ENCODE measurements at regions not wholly inside any gene's neighbourhood (a gene's known extent, or its start where the extent isn't known, plus 50 kb on each side); places are given as distances from the start of the nearest gene placed in this dataset.
A peak's percentile ranks its signal among the peaks of the same experiment; 100 is the strongest.

GRCh38 chr3:148175214-148175613 lies 522.5 kb upstream of the AGTR1 start:
- Histone ChIP-seq H3K36me3 (ENCODE audit: control insufficient read depth, insufficient read depth, low read length) (no peaks in the 10 kb centered on the region), H3K9me3 (ENCODE audit: control insufficient read depth, insufficient read depth, low read length) (no peaks in the 10 kb centered on the region), H3K4me1 (ENCODE audit: control insufficient read depth, insufficient read depth, low read length) (no peaks in the 10 kb centered on the region), H3K27me3 (ENCODE audit: control insufficient read depth, insufficient read depth, low read length) (no peaks in the 10 kb centered on the region), H3K4me3 (ENCODE audit: low read depth, low read length) (no peak overlapping the region), H3K27ac (ENCODE audit: low read depth, low read length) (no peak overlapping the region)
- peak in 1 of 6 donors; percentile 18 for DNase-seq (ENCODE audit: low read depth in 4 of 6, low spot score in 6 of 6)

GRCh38 chr3:148178503-148178902 lies 519.2 kb upstream of the AGTR1 start:
- 20% methylated on average over 1 of the region's 3 CpGs for WGBS (ENCODE audit: insufficient coverage)
- Histone ChIP-seq H3K9me3 (ENCODE audit: control insufficient read depth, insufficient read depth, low read length) (no peaks in the 10 kb centered on the region), H3K36me3 (ENCODE audit: control insufficient read depth, insufficient read depth, low read length) (no peaks in the 10 kb centered on the region), H3K4me3 (ENCODE audit: low read depth, low read length) (no peak overlapping the region), H3K4me1 (ENCODE audit: control insufficient read depth, insufficient read depth, low read length) (no peaks in the 10 kb centered on the region), H3K27me3 (ENCODE audit: control insufficient read depth, insufficient read depth, low read length) (no peaks in the 10 kb centered on the region), H3K27ac (ENCODE audit: low read depth, low read length) (no peak overlapping the region)
- peak in 3 of 6 donors; percentile 28 to 77 (median 75) for DNase-seq (ENCODE audit: low read depth in 4 of 6, low spot score in 6 of 6)

GRCh38 chr3:148184798-148185197 lies 512.9 kb upstream of the AGTR1 start:
- Histone ChIP-seq H3K36me3 (ENCODE audit: control insufficient read depth, insufficient read depth, low read length) (no peaks in the 10 kb centered on the region), H3K4me3 (ENCODE audit: low read depth, low read length) (no peak overlapping the region), H3K27ac (ENCODE audit: low read depth, low read length) (no peak overlapping the region), H3K4me1 (ENCODE audit: control insufficient read depth, insufficient read depth, low read length) (no peaks in the 10 kb centered on the region), H3K9me3 (ENCODE audit: control insufficient read depth, insufficient read depth, low read length) (no peaks in the 10 kb centered on the region), H3K27me3 (ENCODE audit: control insufficient read depth, insufficient read depth, low read length) (no peaks in the 10 kb centered on the region)
- no CpG with 5 or more reads among the region's 1 CpG for WGBS (ENCODE audit: insufficient coverage)
- DNase-seq (ENCODE audit: low read depth in 4 of 6, low spot score in 6 of 6), result no peak

- Histone ChIP-seq H3K4me1 (ENCODE audit: control insufficient read depth, insufficient read depth, low read length) (peaks cover under 1% of the 10 kb centered on the region), H3K9me3 (ENCODE audit: control insufficient read depth, insufficient read depth, low read length) (no peaks in the 10 kb centered on the region), H3K27me3 (ENCODE audit: control insufficient read depth, insufficient read depth, low read length) (no peaks in the 10 kb centered on the region), H3K36me3 (ENCODE audit: control insufficient read depth, insufficient read depth, low read length) (no peaks in the 10 kb centered on the region), H3K27ac (ENCODE audit: low read depth, low read length) (no peak overlapping the region), H3K4me3 (ENCODE audit: low read depth, low read length) (no peak overlapping the region)
- no peak for DNase-seq (ENCODE audit: low read depth in 4 of 6, low spot score in 6 of 6)
- no CpG with 5 or more reads among the region's 2 CpGs for WGBS (ENCODE audit: insufficient coverage)
These were observed 510.8 kb upstream of the AGTR1 start for GRCh38 chr3:148186881-148187280.

- H3K4me3 ChIP-seq (ENCODE audit: low read depth, low read length), result no peak overlapping the region
- peaks cover 3% of the 10 kb centered on the region for H3K4me1 ChIP-seq (ENCODE audit: control insufficient read depth, insufficient read depth, low read length)
- H3K27ac ChIP-seq (ENCODE audit: low read depth, low read length), result no peak overlapping the region
- no peaks in the 10 kb centered on the region for H3K27me3 ChIP-seq (ENCODE audit: control insufficient read depth, insufficient read depth, low read length)
- H3K36me3 ChIP-seq (ENCODE audit: control insufficient read depth, insufficient read depth, low read length), result no peaks in the 10 kb centered on the region
- no peak for DNase-seq (ENCODE audit: low read depth in 4 of 6, low spot score in 6 of 6)
- H3K9me3 ChIP-seq (ENCODE audit: control insufficient read depth, insufficient read depth, low read length), result no peaks in the 10 kb centered on the region
These were observed 510.4 kb upstream of the AGTR1 start for GRCh38 chr3:148187296-148187695.

GRCh38 chr3:148190441-148190990 lies 507.2 kb upstream of the AGTR1 start:
- Histone ChIP-seq H3K27me3 (ENCODE audit: control insufficient read depth, insufficient read depth, low read length) (no peaks in the 10 kb centered on the region), H3K4me1 (ENCODE audit: control insufficient read depth, insufficient read depth, low read length) (peaks cover 3% of the 10 kb centered on the region), H3K36me3 (ENCODE audit: control insufficient read depth, insufficient read depth, low read length) (no peaks in the 10 kb centered on the region), H3K4me3 (ENCODE audit: low read depth, low read length) (no peak overlapping the region), H3K27ac (ENCODE audit: low read depth, low read length) (no peak overlapping the region), H3K9me3 (ENCODE audit: control insufficient read depth, insufficient read depth, low read length) (no peaks in the 10 kb centered on the region)
- WGBS (ENCODE audit: insufficient coverage), result no CpG with 5 or more reads among the region's 1 CpG
- DNase-seq (ENCODE audit: low read depth in 4 of 6, low spot score in 6 of 6), result peak in 2 of 6 donors; percentile 16 to 26

- 28% methylated on average over 5 of the region's 5 CpGs for WGBS (ENCODE audit: insufficient coverage)
- Histone ChIP-seq H3K36me3 (ENCODE audit: control insufficient read depth, insufficient read depth, low read length) (no peaks in the 10 kb centered on the region), H3K4me3 (ENCODE audit: low read depth, low read length) (no peak overlapping the region), H3K9me3 (ENCODE audit: control insufficient read depth, insufficient read depth, low read length) (peaks cover 1% of the 10 kb centered on the region), H3K27me3 (ENCODE audit: control insufficient read depth, insufficient read depth, low read length) (no peaks in the 10 kb centered on the region), H3K27ac (ENCODE audit: low read depth, low read length) (no peak overlapping the region), H3K4me1 (ENCODE audit: control insufficient read depth, insufficient read depth, low read length) (peaks cover 3% of the 10 kb centered on the region)
- DNase-seq (ENCODE audit: low read depth in 4 of 6, low spot score in 6 of 6), result peak in 1 of 6 donors; percentile 35
These were observed 505.7 kb upstream of the AGTR1 start for GRCh38 chr3:148191966-148192365.

GRCh38 chr3:148197061-148197460 lies 500.6 kb upstream of the AGTR1 start:
- Histone ChIP-seq H3K27ac (ENCODE audit: low read depth, low read length) (no peak overlapping the region), H3K4me1 (ENCODE audit: control insufficient read depth, insufficient read depth, low read length) (no peaks in the 10 kb centered on the region), H3K9me3 (ENCODE audit: control insufficient read depth, insufficient read depth, low read length) (peaks cover 1% of the 10 kb centered on the region), H3K27me3 (ENCODE audit: control insufficient read depth, insufficient read depth, low read length) (no peaks in the 10 kb centered on the region), H3K36me3 (ENCODE audit: control insufficient read depth, insufficient read depth, low read length) (no peaks in the 10 kb centered on the region), H3K4me3 (ENCODE audit: low read depth, low read length) (no peak overlapping the region)
- peak in 3 of 6 donors; percentile 19 to 58 (median 48) for DNase-seq (ENCODE audit: low read depth in 4 of 6, low spot score in 6 of 6)
- WGBS (ENCODE audit: insufficient coverage), result 29% methylated on average over 1 of the region's 3 CpGs

GRCh38 chr3:148202386-148202785 lies 495.3 kb upstream of the AGTR1 start:
- Histone ChIP-seq H3K4me1 (ENCODE audit: control insufficient read depth, insufficient read depth, low read length) (no peaks in the 10 kb centered on the region), H3K9me3 (ENCODE audit: control insufficient read depth, insufficient read depth, low read length) (no peaks in the 10 kb centered on the region), H3K27ac (ENCODE audit: low read depth, low read length) (no peak overlapping the region), H3K36me3 (ENCODE audit: control insufficient read depth, insufficient read depth, low read length) (no peaks in the 10 kb centered on the region), H3K4me3 (ENCODE audit: low read depth, low read length) (no peak overlapping the region), H3K27me3 (ENCODE audit: control insufficient read depth, insufficient read depth, low read length) (no peaks in the 10 kb centered on the region)
- DNase-seq (ENCODE audit: low read depth in 4 of 6, low spot score in 6 of 6), result no peak
- WGBS (ENCODE audit: insufficient coverage), result no CpG with 5 or more reads among the region's 1 CpG

GRCh38 chr3:148203297-148204010 lies 494.2 kb upstream of the AGTR1 start:
- H3K4me3 ChIP-seq (ENCODE audit: low read depth, low read length), result no peak overlapping the region
- no peaks in the 10 kb centered on the region for H3K9me3 ChIP-seq (ENCODE audit: control insufficient read depth, insufficient read depth, low read length)
- no peaks in the 10 kb centered on the region for H3K27me3 ChIP-seq (ENCODE audit: control insufficient read depth, insufficient read depth, low read length)
- DNase-seq (ENCODE audit: low read depth in 4 of 6, low spot score in 6 of 6), result peak in 2 of 6 donors; percentile 14 to 75
- no peaks in the 10 kb centered on the region for H3K36me3 ChIP-seq (ENCODE audit: control insufficient read depth, insufficient read depth, low read length)
- no peaks in the 10 kb centered on the region for H3K4me1 ChIP-seq (ENCODE audit: control insufficient read depth, insufficient read depth, low read length)
- H3K27ac ChIP-seq (ENCODE audit: low read depth, low read length), result no peak overlapping the region
- WGBS (ENCODE audit: insufficient coverage), result 40% methylated on average over 1 of the region's 6 CpGs

Data from spinal cord (tissue), 9 donors.